ENCODE measurements at regions not wholly inside any gene's neighbourhood (a gene's known extent, or its start where the extent isn't known, plus 50 kb on each side); places are given as distances from the start of the nearest gene placed in this dataset.

DNA sequence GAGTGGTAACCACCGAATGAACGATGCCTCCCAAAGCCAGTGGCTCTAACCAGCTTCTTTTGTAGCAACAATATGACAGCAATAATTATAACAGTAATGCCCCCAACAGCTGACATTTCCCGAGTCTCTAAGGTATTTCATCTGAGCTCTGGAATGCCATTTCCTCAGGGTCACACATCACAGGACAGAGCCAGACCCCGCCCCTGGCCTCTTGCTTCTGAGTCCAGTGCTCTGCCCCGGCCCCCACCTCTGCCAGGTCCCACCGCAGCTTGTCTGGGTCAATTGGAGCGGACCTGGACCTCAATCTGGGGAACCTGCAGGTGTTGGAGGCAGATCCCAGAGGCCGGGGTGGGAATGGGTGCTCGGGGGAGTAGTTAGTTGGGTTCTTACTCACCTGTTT, 63.8 kb downstream of the IGLL1 start:
- no peaks in the 10 kb centered on the region for H3K9me3 ChIP-seq (ENCODE audit: low read depth)
- Mint-ChIP-seq H3K9me3 (no peaks in the 10 kb centered on the region), H3K27me3 (ENCODE audit: insufficient read depth, low read depth) (peaks cover 19% of the 10 kb centered on the region), H3K36me3 (peaks cover 3% of the 10 kb centered on the region), H3K4me1 (peaks cover 64% of the 10 kb centered on the region), H3K4me3 (no peak overlapping the region), H3K27ac (peak overlapping the region; percentile 76)
- H3K4me1 ChIP-seq = peaks cover 26% of the 10 kb centered on the region
- H3K4me3 ChIP-seq = no peak overlapping the region
- peaks cover 20% of the 10 kb centered on the region for H3F3A ChIP-seq (ENCODE audit: low read depth)
- no peaks in the 10 kb centered on the region for H4K20me1 ChIP-seq (ENCODE audit: low read depth)
- no peak overlapping the region for H2AFZ ChIP-seq (replicated peaks)
- no peaks in the 10 kb centered on the region for H3K36me3 ChIP-seq
- no peak overlapping the region for H3K27ac ChIP-seq
- DNase-seq (ENCODE audit: low spot score) = no peak
- no peaks in the 10 kb centered on the region for H3K27me3 ChIP-seq
- TF ChIP-seq EZH2 (IDR thresholded peaks at IDR 0.05) = no peak
- no peak overlapping the region for H3K9ac ChIP-seq
- no peaks in the 10 kb centered on the region for H3K79me2 ChIP-seq (ENCODE audit: low read depth)
- no peak overlapping the region for H3K4me2 ChIP-seq

DNA sequence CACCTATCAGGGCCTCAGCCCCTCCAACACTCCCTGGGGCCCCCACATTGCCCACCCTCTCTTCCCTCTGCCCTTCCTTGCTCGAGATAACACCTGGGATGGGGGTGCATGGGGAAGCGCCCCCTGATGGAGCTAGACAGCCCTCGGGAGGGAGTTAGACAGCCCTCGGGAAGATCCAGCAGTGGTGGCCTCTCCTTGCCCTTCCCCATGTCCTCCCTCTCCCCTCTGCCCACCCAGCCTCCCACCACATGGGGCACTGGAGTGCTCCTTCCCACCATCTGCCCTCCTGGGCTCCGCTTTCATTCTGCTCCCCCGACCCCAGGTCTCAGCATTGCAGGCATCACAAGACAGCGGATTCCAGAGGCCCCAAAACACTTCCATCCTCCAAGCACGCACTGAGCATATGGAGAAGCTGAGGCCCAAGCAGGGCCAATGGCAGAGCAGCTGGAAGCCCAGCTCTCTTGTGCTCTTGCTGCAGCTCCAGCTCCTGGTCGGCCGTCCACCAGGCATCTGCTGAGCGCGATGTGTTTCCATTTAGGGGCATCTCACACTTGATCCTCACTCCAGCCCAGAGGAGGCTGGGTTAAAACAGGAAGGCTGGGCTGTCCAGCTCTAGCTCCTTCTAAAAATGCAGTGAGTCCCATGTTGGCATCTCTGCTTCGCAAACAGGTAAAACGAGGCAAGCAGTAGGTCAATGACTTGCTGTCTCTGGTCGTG, 65.6 kb downstream of the IGLL1 start:
- TF ChIP-seq EZH2 (IDR thresholded peaks at IDR 0.05) (no peak), EZH2phosphoT487 (IDR thresholded peaks at IDR 0.05) (no peak)
- TF ChIP-seq, protein P1, sequence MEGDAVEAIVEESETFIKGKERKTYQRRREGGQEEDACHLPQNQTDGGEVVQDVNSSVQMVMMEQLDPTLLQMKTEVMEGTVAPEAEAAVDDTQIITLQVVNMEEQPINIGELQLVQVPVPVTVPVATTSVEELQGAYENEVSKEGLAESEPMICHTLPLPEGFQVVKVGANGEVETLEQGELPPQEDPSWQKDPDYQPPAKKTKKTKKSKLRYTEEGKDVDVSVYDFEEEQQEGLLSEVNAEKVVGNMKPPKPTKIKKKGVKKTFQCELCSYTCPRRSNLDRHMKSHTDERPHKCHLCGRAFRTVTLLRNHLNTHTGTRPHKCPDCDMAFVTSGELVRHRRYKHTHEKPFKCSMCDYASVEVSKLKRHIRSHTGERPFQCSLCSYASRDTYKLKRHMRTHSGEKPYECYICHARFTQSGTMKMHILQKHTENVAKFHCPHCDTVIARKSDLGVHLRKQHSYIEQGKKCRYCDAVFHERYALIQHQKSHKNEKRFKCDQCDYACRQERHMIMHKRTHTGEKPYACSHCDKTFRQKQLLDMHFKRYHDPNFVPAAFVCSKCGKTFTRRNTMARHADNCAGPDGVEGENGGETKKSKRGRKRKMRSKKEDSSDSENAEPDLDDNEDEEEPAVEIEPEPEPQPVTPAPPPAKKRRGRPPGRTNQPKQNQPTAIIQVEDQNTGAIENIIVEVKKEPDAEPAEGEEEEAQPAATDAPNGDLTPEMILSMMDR (IDR thresholded peaks at IDR 0.05) = no peak
- DNase-seq (ENCODE audit: low spot score) = no peak

DNA sequence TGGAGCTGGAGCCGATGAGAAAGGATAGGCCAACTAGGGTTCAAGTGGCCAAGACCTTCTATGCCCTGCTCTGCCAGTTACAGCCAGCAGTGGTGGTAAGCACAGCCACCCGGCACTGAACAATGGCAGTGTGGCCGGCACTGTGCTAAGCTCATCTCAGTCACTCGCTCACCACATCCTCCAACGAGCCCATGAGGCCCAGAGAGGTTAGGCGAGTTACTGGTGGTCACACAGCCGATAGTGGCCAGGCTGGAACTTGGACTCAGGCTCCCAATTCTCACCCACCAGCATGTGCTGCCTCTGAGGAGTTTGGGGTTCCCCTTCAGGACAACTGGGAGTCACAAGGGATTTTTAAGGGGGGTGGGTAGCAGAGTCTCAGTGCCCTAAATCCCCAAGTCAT, 66.4 kb downstream of the IGLL1 start:
- Mint-ChIP-seq H3K36me3 (peaks cover 3% of the 10 kb centered on the region), H3K27me3 (ENCODE audit: insufficient read depth, low read depth) (peaks cover 13% of the 10 kb centered on the region), H3K27ac (peak overlapping the region; percentile 95), H3K4me3 (no peak overlapping the region), H3K9me3 (no peaks in the 10 kb centered on the region), H3K4me1 (peaks cover 48% of the 10 kb centered on the region)
- H3K9ac ChIP-seq = no peak overlapping the region
- no peak overlapping the region for H3K4me3 ChIP-seq
- peaks cover 4% of the 10 kb centered on the region for H3F3A ChIP-seq (ENCODE audit: low read depth)
- H3K36me3 ChIP-seq = no peaks in the 10 kb centered on the region
- no peak overlapping the region for H3K4me2 ChIP-seq
- H3K4me1 ChIP-seq = peaks cover 8% of the 10 kb centered on the region
- H3K9me3 ChIP-seq (ENCODE audit: low read depth) = no peaks in the 10 kb centered on the region
- no peak overlapping the region for H2AFZ ChIP-seq (replicated peaks)
- no peak overlapping the region for H3K27ac ChIP-seq
- TF ChIP-seq, protein P1 (IDR thresholded peaks at IDR 0.05) = no peak
- no peaks in the 10 kb centered on the region for H3K79me2 ChIP-seq (ENCODE audit: low read depth)
- H4K20me1 ChIP-seq (ENCODE audit: low read depth) = no peaks in the 10 kb centered on the region
- H3K27me3 ChIP-seq = no peaks in the 10 kb centered on the region
- no peak for DNase-seq (ENCODE audit: low spot score)

More for the DNA sequence above, 65.6 kb downstream of the IGLL1 start:
- Mint-ChIP-seq H3K4me3 (peak overlapping the region; percentile 21), H3K9me3 (no peaks in the 10 kb centered on the region), H3K4me1 (peaks cover 54% of the 10 kb centered on the region), H3K27ac (peak overlapping the region; percentile 94), H3K36me3 (peaks cover 3% of the 10 kb centered on the region), H3K27me3 (ENCODE audit: insufficient read depth, low read depth) (peaks cover 14% of the 10 kb centered on the region)
- no peak overlapping the region for H3K9ac ChIP-seq
- no peaks in the 10 kb centered on the region for H3K36me3 ChIP-seq
- H3K4me2 ChIP-seq = no peak overlapping the region
- peak overlapping the region; percentile 34 for H2AFZ ChIP-seq (replicated peaks)
- no peak overlapping the region for H3K27ac ChIP-seq
- H4K20me1 ChIP-seq (ENCODE audit: low read depth) = no peaks in the 10 kb centered on the region
- H3F3A ChIP-seq (ENCODE audit: low read depth) = peaks cover 4% of the 10 kb centered on the region
- H3K9me3 ChIP-seq (ENCODE audit: low read depth) = no peaks in the 10 kb centered on the region
- H3K4me3 ChIP-seq = no peak overlapping the region
- H3K4me1 ChIP-seq = peaks cover 11% of the 10 kb centered on the region
- no peaks in the 10 kb centered on the region for H3K79me2 ChIP-seq (ENCODE audit: low read depth)
- H3K27me3 ChIP-seq = no peaks in the 10 kb centered on the region

DNA sequence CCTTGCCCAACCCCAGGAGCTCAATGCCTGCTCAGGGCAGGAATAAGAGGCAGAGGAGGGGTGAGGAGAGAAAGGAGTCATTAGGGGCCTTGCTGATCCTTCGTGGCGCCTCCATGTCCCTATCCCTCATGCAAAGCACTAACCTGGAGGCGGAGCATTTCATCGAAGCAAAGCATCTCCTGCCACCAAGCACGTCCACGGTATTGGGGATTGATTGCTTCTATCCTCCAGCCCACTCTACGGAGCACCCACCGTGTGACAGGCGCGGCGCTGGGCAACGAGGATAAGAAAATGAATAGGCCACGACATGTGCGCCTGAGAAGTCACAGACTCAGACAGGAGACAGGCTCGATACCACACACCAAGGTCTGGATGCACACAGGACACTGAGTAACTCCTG, 67.0 kb downstream of the IGLL1 start:
- no peak overlapping the region for H3K4me3 ChIP-seq
- H3K27me3 Mint-ChIP-seq (ENCODE audit: insufficient read depth, low read depth) = peaks cover 13% of the 10 kb centered on the region
- peaks cover 3% of the 10 kb centered on the region for H3K36me3 Mint-ChIP-seq
- no peaks in the 10 kb centered on the region for H3F3A ChIP-seq (ENCODE audit: low read depth)
- no peak overlapping the region for H3K9ac ChIP-seq
- H3K27ac ChIP-seq = no peak overlapping the region
- no peaks in the 10 kb centered on the region for H3K79me2 ChIP-seq (ENCODE audit: low read depth)
- no peak overlapping the region for H3K4me2 ChIP-seq
- H3K4me1 Mint-ChIP-seq = peaks cover 43% of the 10 kb centered on the region
- H3K9me3 ChIP-seq (ENCODE audit: low read depth) = no peaks in the 10 kb centered on the region
- no peak for DNase-seq (ENCODE audit: low spot score)
- H3K9me3 Mint-ChIP-seq = no peaks in the 10 kb centered on the region
- no peaks in the 10 kb centered on the region for H3K27me3 ChIP-seq
- no peak overlapping the region for H2AFZ ChIP-seq (replicated peaks)
- H3K4me1 ChIP-seq = peaks cover 2% of the 10 kb centered on the region
- H3K36me3 ChIP-seq = no peaks in the 10 kb centered on the region
- peak overlapping the region; percentile 58 for H3K4me3 Mint-ChIP-seq
- peak overlapping the region; percentile 95 for H3K27ac Mint-ChIP-seq
- no peaks in the 10 kb centered on the region for H4K20me1 ChIP-seq (ENCODE audit: low read depth)
- TF ChIP-seq, protein P1 (IDR thresholded peaks at IDR 0.05) = no peak
- TF ChIP-seq EZH2 (IDR thresholded peaks at IDR 0.05) (no peak), EZH2phosphoT487 (IDR thresholded peaks at IDR 0.05) (no peak)

Data from neural progenitor cell (in vitro differentiated cells).